Cardiac muscle cell (in vitro differentiated cells and primary cell): ENCODE measurements at regions not wholly inside any gene's neighbourhood (a gene's known extent, or its start where the extent isn't known, plus 50 kb on each side); places are given as distances from the start of the nearest gene placed in this dataset.

Source experiments
- DNase-seq, 2 donors: peaks; one replicate each; pipeline versions ENCODE4 v3.0.0 to v3.0.0-alpha.2; 2010 to 2017; ENCODE audit warnings: low read depth in 1 of 2, low spot score in 1 of 2
- H3K27ac ChIP-seq: fragments of 200-600 bp; sonication (generic); 2 replicates; pipeline ENCODE4 v1.5.1; 2016
- H3K27me3 ChIP-seq: fragments of 200-600 bp; sonication (generic); 2 replicates; pipeline ENCODE4 v1.6.0; 2016; ENCODE audit warnings: control low read depth
- H3K36me3 ChIP-seq: fragments of 200-600 bp; sonication (generic); 2 replicates; pipeline ENCODE4 v1.5.1; 2016; ENCODE audit warnings: control low read depth
- H3K4me1 ChIP-seq: fragments of 200-600 bp; sonication (generic); 2 replicates; pipeline ENCODE4 v1.8.1; 2017; ENCODE audit warnings: low read depth, mild to moderate bottlenecking, mixed run types
- H3K4me3 ChIP-seq: fragments of 200-600 bp; sonication (generic); 2 replicates; pipeline ENCODE4 v1.5.1; 2016; ENCODE audit warnings: mild to moderate bottlenecking
- H3K9me3 ChIP-seq: fragments of 200-600 bp; sonication (generic); 2 replicates; pipeline ENCODE4 v1.5.1; 2017; ENCODE audit warnings: low read depth, mild to moderate bottlenecking, control low read depth
- CTCF ChIP-seq: IDR thresholded peaks from 2 replicates; pipeline ENCODE4 v1.5.1; 2012; ENCODE audit warnings: low read depth, mild to moderate bottlenecking, low read length

- no peaks in the 10 kb centered on the region for H3K36me3 ChIP-seq
- H3K27me3 ChIP-seq: no peaks in the 10 kb centered on the region
- no peak for TF ChIP-seq CTCF
- no peak overlapping the region for H3K27ac ChIP-seq
- H3K4me3 ChIP-seq: no peak overlapping the region
- H3K4me1 ChIP-seq: peaks cover 5% of the 10 kb centered on the region
- DNase-seq: no peak
- no peaks in the 10 kb centered on the region for H3K9me3 ChIP-seq
Measured at GRCh38 chr18:59061914-59062642, 77.6 kb upstream of the SEC11C start.

GRCh38 chr18:59062643-59063006 is 77.1 kb upstream of the SEC11C start:
- TF ChIP-seq CTCF: no peak
- no peak overlapping the region for H3K27ac ChIP-seq
- H3K4me3 ChIP-seq: no peak overlapping the region

DNA sequence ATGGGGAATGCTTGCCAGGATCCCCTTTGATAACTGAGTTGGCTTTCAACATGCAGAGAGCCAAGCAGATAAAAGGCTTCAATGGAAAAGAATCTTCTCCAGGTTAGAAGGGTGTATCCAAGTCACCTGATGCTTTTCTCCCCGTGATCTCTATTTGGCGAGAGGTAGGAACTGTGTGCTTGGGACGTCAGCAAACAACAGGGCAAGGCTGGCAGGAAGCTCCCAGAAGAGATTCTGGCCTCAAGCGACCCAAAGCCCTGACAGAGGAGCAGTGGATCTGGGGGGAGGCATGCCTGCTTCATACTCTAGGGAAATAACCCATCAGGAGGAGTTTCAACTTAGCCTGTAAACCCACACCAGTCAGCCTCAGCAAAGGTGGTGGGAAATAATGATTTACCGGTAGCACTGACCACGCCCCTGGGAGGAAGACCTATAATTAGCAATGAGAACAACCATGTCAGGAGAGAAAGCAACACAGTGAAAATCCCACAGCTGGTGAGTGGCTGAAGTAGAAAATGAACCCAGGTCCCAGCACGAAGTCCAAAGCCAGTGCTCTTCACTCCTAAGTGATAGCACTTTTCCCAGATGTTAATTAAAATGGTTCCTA is 76.3 kb upstream of the SEC11C start:
- H3K4me1 ChIP-seq: peaks cover 5% of the 10 kb centered on the region
- H3K4me3 ChIP-seq: no peak overlapping the region
- no peaks in the 10 kb centered on the region for H3K27me3 ChIP-seq
- no peak for DNase-seq
- H3K9me3 ChIP-seq: no peaks in the 10 kb centered on the region
- H3K27ac ChIP-seq: no peak overlapping the region
- TF ChIP-seq CTCF: no peak
- H3K36me3 ChIP-seq: no peaks in the 10 kb centered on the region

More at GRCh38 chr18:59062643-59063006, 77.1 kb upstream of the SEC11C start:
- no peaks in the 10 kb centered on the region for H3K27me3 ChIP-seq
- no peaks in the 10 kb centered on the region for H3K9me3 ChIP-seq
- no peaks in the 10 kb centered on the region for H3K36me3 ChIP-seq
- peaks cover 5% of the 10 kb centered on the region for H3K4me1 ChIP-seq
- DNase-seq: no peak

GRCh38 chr18:59063912-59064311 is 75.8 kb upstream of the SEC11C start:
- DNase-seq: no peak
- Histone ChIP-seq H3K4me3 (no peak overlapping the region), H3K27ac (no peak overlapping the region), H3K27me3 (no peaks in the 10 kb centered on the region), H3K9me3 (no peaks in the 10 kb centered on the region), H3K4me1 (peaks cover 5% of the 10 kb centered on the region), H3K36me3 (no peaks in the 10 kb centered on the region)
- no peak for TF ChIP-seq CTCF

GRCh38 chr18:59065684-59066083 is 74.0 kb upstream of the SEC11C start:
- no peak for DNase-seq
- no peaks in the 10 kb centered on the region for H3K9me3 ChIP-seq
- no peak overlapping the region for H3K4me3 ChIP-seq
- H3K27me3 ChIP-seq: no peaks in the 10 kb centered on the region
- peaks cover 5% of the 10 kb centered on the region for H3K4me1 ChIP-seq
- no peak for TF ChIP-seq CTCF
- no peak overlapping the region for H3K27ac ChIP-seq
- H3K36me3 ChIP-seq: no peaks in the 10 kb centered on the region
